ENCODE measurements at regions not wholly inside any gene's neighbourhood (a gene's known extent, or its start where the extent isn't known, plus 50 kb on each side); places are given as distances from the start of the nearest gene placed in this dataset.

DNA sequence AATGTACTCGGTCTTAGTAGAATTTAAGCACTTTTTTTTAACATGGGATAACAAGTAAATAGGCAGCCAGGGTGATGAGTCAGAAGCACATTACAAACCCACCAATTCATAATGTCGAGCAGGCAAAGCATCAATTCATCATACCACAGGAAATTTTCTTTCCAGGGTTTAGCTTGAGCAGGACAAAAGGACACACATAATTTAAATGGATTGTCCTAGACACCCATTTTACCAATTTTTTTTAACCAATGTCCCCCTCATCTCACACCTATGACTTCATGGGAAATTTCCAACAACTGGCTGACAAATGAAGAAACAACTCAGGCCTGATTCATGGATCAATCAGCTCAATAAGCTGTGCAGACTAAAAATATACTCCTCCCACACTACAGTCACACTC is 58.8 kb upstream of the FOXG1 start:
- TF ChIP-seq EZH2 (IDR thresholded peaks at IDR 0.05; ENCODE audit: insufficient read depth, poor library complexity, severe bottlenecking) (no peak), EZH2phosphoT487 (IDR thresholded peaks at IDR 0.05; ENCODE audit: insufficient read depth, low read depth) (no peak)
